HG03095 (cell line): ENCODE measurements at regions not wholly inside any gene's neighbourhood (a gene's known extent, or its start where the extent isn't known, plus 50 kb on each side); places are given as distances from the start of the nearest gene placed in this dataset.
A peak's percentile ranks its signal among the peaks of the same experiment; 100 is the strongest.
"Not testable (repeated sequence)": the region's sequence is repeated elsewhere in the genome, so short reads cannot be mapped to it uniquely, and the experiment has no call there.

Source experiments
- ATAC-seq: cut with Tn5 transposase; IDR thresholded peaks from one replicate; pipeline ENCODE4 v1.9.1; 2021; ENCODE audit warnings: moderate library complexity; ENCODE audit not compliant: unreplicated experiment

GRCh38 chr1:173394813-173395212 lies 82.3 kb upstream of the PRDX6 start:
- not testable (repeated sequence) for ATAC-seq

DNA sequence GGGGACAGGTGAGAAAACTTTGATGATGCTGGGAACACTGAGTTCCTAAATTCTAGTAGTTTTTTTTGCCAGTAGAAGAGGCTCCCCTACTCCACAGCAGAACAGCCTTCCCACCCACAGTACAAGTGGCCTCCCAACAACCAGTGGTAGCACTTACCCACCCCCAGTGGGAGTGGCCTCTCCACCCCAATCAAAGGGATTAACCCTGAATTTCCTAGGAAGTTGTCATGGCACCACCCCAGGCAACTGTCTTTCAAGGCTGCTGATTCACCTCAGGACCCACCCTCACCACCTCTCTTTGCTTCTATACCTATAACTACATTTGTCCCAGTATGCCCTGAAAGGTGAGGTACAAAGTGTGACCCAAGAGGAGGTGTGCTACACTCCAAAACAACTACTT lies 81.4 kb upstream of the PRDX6 start:
- ATAC-seq, result no peak

- no peak for ATAC-seq
Observed at GRCh38 chr1:173400387-173400995, 76.6 kb upstream of the PRDX6 start.

GRCh38 chr1:173403996-173404395 lies 73.1 kb upstream of the PRDX6 start:
- ATAC-seq, result no peak

DNA sequence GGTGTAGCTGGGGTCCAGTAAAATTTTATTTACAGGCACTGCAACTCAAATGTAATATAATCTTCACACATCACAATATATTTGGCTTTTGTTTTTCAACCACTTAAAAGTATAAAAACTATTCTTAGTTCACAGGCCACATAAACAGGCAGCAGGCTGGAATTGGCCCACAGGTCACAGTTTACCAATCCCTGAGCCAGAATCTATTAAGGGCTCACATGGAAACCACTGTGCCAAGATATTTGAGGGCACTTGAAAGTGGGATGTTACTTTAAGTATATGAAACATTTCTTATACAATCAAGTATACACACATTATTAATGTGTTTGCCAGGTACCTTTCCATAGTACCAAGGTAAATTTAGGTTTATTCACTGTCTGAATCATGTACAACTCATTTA lies 71.9 kb upstream of the PRDX6 start:
- ATAC-seq, result no peak

GRCh38 chr1:173405834-173406233 lies 71.3 kb upstream of the PRDX6 start:
- ATAC-seq, result no peak

GRCh38 chr1:173406783-173407230 lies 70.3 kb upstream of the PRDX6 start:
- no peak for ATAC-seq

DNA sequence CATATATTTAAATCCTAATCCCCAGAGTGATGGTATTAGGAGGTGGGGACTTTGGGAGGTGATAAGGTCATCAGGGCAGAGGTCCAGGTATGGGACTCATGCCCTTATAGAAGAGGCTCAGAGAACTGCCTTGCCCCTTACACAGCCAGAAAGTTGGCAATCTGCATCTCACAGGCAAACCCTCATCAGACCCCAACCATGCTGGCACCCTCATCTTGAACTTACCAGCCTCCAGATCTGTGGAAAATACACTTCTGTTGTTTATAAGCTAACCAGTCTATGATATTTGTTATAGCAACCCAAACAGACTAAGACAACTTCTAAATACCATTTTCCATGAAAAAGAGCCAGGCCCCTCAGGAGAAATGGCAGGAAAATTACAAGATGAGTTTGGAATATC lies 69.3 kb upstream of the PRDX6 start:
- no peak for ATAC-seq

GRCh38 chr1:173408886-173409285 lies 68.2 kb upstream of the PRDX6 start:
- no peak for ATAC-seq

DNA sequence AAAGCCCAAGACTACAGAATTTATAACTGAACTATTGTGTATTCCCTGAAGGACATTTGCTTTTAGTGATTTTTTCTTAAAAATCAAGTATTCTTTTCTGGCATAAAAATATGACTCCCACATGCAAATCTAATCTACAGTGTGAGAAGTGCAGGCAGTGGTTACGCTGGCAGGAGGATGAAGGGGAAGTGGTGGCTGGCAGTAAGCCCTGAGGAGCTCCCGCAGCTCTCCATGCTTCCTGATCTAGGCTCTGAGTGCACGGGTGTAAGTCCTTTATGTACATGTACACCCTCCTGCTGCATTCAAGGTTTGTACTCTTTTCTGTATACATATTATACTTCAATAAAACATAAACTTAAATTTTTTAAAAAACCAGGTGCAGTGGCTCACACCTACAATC lies 67.5 kb upstream of the PRDX6 start:
- ATAC-seq, result no peak

DNA sequence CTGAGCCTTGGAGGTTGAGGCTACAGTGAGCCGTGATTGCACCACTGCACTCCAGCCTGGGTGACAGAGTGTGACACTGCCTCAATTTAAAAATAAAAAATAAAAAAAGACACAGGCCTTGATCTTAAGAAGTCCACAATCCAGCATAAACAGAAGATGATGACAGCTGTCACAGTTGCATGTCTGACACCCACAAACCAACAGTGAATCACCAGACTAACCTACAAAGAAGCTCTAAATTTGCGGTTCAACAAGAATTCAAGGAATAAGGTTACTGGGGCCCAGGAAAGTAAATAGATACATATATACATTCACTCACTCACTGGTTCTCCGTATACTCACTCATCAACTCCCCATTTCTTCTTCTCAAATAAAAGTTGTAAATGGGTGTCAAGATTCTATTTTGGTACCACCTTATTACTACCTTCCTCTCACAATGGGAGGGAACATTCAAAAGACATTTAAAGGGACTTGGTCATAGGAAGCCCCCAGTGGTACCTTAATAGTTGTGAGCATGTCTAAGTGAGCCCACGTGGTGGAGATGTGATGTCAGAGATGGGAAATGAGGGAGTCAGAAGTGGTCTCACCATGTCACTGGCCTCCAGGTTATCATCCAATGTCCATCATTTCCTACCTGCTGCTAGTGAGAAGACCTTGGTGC lies 66.9 kb upstream of the PRDX6 start:
- peak; percentile 1 for ATAC-seq

DNA sequence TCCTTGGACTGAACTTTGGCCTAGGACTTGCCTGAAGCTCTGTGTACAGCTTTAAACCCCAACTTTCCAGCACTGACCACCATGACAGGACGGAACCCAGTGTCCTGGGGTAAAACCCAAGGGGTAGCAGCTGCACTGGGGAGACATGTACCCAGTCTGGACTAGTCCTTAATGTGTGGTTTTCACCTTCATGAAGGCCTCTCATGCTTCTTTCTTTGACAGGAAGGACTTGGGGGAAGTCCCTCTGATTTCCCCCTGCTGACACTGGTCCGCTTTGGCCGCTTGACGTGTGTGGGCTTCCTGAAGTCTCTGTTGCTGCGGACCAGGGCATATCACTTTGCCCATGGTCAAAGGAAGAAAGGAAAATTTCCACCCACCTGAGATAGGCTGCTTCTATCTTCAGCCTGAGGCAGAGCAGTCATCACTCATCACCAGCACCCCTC lies 66.3 kb upstream of the PRDX6 start:
- peak; percentile 48 for ATAC-seq

DNA sequence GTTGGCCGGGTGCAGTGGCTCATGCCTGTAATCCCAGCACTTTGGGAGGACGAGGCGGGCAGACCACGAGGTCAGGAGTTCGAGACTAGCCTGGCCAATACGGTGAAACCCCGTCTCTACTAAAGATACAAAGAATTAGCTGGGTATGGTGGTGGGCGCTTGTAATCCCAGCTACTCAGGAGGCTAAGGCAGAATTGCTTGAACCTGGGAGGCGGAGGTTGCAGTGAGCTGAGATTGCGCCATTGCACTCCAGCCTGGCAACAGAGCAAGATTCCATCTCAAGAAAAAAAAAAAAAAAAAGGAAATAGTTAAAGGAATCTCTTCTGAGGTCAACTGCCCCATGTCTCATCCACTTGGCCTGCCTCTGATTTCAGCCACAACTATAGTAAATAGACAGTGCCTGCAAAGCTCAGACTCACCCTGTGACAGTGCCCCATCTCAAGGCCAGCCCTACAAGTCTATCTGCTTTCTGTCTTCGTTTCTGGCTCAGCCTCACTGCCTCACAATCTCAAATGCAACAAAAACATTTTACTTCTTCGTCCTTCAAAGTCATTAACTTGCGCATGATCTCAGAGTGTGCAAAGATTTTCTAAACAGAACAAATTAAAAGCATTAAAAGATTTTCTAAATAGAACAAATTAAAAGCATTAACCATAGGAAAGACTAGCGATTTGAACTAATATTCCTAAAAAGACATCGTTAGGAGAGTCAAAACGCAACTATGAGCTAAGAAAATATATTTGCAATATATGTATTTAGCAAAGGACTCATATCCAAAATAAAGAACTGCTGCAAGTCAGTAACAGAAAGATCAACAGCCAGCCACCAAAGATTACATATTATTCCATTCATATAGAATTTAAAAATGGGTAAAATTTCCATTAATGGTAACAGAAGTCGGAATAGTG lies 65.0 kb upstream of the PRDX6 start:
- ATAC-seq, result no peak

DNA sequence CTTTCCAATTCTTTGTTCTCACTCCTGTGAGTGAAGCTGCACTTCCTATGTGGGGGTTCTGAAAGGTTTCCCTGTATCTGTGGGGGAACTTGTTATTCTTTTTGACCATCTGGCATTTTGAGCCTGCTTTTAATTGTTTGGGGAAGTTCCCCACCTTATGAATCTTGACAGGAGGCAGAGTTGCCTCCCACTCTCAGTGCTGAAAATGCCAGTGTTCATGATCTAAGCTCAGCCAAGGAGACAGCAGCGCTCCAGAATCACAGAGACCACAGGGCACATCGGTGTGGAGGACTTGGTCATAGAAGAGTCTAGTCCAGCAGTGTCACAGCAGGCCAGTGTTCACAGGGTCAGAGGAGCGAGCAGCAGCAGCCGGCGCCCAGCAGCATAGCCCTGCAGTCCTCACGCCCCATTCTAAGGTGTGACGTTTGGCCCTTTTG lies 63.8 kb upstream of the PRDX6 start:
- ATAC-seq, result no peak

DNA sequence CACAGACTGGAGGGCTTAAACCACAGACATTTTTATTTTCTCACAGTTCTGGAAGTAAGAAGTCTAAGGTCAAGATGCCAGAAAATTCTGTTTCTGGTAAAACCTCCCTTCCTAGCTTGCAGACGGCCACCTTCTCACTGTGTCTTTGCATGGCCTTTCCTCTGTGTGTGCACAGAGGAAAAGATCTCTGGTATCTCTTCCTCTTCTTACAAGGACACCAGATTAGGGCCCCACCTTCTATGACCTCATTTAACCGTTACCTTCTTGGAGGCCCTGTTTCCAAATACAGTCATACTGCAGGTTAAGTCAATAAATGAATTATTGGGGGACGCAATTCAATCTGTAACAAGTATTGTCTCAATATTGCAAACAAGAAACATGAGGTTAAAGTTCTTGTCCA lies 63.0 kb upstream of the PRDX6 start:
- peak; percentile 43 for ATAC-seq

DNA sequence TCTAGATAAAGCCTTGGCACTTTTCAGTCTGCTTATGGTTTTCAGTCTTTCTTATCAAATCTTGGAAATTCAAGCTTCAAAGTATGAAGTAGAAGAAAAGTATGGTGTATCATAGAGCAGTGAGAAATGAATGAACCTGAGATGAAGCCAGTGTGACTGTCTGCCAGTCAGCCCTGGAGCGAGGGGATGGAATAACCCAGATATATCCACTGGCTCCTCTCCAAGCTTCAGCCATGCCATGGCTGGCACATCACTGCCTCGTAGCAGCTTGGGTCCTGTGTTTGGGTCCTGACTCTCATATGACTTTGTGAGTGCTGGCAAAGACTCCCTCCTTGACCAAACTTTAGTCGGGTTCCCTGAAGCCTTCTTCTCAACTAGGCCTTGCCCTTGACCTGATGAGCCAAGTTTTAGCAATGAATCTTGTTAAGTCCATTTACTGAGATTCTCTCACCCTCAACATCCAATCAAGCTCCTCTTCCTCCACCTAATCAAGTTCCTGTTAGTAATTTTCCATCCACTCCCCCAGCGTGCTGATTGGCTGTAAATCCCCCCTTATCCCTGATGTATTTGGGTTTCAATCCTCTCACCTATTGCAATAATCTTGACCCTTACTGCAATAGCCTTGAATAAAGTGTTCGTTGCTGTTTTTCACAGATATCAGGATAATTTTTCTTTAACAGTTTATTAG lies 62.5 kb upstream of the PRDX6 start:
- no peak for ATAC-seq

DNA sequence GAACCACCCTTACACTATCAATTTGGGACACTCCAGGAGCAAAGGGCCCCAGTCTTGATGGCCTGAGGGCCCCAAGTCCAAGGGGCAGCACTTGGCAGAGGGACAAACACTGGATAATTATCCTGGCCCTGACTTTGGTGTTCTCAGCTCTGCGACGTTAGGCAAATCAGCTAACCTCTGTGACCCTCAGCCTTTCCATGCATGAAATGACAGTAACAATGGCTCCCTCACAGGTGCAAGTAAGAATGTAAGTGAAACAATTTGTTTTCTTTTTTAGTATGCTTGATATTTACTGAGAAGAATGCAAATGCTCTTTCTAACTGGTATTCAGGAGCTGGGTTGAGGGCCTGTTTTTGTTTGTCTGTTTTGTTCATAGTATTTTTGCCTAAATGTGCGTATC lies 61.6 kb upstream of the PRDX6 start:
- peak; percentile 31 for ATAC-seq

DNA sequence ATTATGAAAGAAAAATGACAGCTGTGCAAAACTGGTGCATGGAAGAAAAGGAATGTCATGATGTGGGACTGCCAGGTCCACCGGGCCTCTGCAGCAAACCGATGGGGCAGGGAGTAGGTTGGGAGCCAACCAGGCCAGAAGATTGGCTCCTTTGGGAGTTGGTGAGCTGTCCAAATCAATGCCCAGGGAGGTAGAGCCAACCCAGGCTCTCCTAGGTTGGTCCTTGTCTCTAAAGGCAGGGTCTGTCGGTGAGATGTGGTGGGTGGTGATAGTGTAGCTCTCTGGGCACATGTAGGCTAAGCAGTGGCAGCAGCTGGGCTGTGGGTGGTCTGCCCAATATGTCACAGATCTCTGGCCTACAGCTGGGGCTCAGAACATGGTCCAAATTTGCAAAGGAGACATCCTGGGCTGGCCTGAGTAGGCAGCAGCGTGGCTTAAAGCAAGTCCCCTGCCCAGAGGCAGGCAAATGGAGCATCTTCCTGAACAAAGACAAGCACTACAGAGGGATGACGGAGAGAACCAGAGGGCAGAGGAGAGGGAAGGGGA lies 61.2 kb upstream of the PRDX6 start:
- peak; percentile 1 for ATAC-seq

DNA sequence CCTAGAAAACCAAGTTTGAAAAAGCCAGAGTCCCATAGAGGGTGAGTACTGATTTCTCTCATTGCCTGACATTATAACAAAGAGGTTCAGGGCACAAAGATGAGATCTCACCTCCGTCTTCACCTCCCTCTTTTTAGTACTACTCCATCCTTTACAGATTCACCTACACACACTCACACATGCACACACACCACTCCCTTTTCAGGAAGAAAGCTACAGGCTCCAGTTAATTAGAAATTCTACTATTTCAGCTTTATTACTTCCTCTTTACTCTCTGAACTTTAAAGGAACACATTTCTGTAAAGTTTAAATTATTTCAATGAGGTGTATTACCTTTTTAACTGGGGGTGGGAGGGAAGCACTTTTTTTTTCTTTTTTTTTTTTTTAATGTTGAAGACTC lies 59.6 kb upstream of the PRDX6 start:
- ATAC-seq, result no peak

- ATAC-seq, result no peak
Observed at GRCh38 chr1:173418107-173418985, 58.8 kb upstream of the PRDX6 start.
